ENCODE measurements at regions not wholly inside any gene's neighbourhood (a gene's known extent, or its start where the extent isn't known, plus 50 kb on each side); places are given as distances from the start of the nearest gene placed in this dataset.

GRCh38 chr18:34957864-34958259 is 83.4 kb upstream of the MAPRE2 start:
- H3K4me3 ChIP-seq = no peak overlapping the region
- no peaks in the 10 kb centered on the region for H3K27me3 ChIP-seq
- no peak for DNase-seq
- no peaks in the 10 kb centered on the region for H3K4me1 ChIP-seq (ENCODE audit: insufficient read depth)
- intact Hi-C loops (cut with DNase I) = no loop called here
- WGBS, 3 donors = 58 to 73% (median 65%) methylated on average over 2 of the region's 2 CpGs
- H3K27ac ChIP-seq = no peak overlapping the region
- H3K9me3 ChIP-seq = no peaks in the 10 kb centered on the region
- H3K36me3 ChIP-seq = no peaks in the 10 kb centered on the region
- TF ChIP-seq CTCF (IDR thresholded peaks at IDR 0.05) = no peak
- no peak for TF ChIP-seq EP300 (IDR thresholded peaks at IDR 0.05)

GRCh38 chr18:34959211-34959829 is 81.9 kb upstream of the MAPRE2 start:
- DNase-seq = no peak
- no peak overlapping the region for H3K4me3 ChIP-seq
- intact Hi-C loops (cut with DNase I) = no loop called here
- no peak for TF ChIP-seq EP300 (IDR thresholded peaks at IDR 0.05)
- no peak for TF ChIP-seq POLR2A (IDR thresholded peaks at IDR 0.05)
- no peak for TF ChIP-seq CTCF (IDR thresholded peaks at IDR 0.05)
- no peaks in the 10 kb centered on the region for H3K36me3 ChIP-seq
- H3K4me1 ChIP-seq (ENCODE audit: insufficient read depth) = no peaks in the 10 kb centered on the region
- no peaks in the 10 kb centered on the region for H3K27me3 ChIP-seq
- no peaks in the 10 kb centered on the region for H3K9me3 ChIP-seq
- no peak overlapping the region for H3K27ac ChIP-seq
- 83 to 87% (median 85%) methylated on average over 1 of the region's 1 CpG for WGBS, 3 donors

GRCh38 chr18:34959989-34960388 is 81.2 kb upstream of the MAPRE2 start:
- intact Hi-C loops (cut with DNase I) = no loop called here
- H3K4me3 ChIP-seq = no peak overlapping the region
- WGBS, 3 donors = 78 to 83% (median 78%) methylated on average over 4 of the region's 4 CpGs

GRCh38 chr18:34965108-34965507 is 76.1 kb upstream of the MAPRE2 start:
- no peaks in the 10 kb centered on the region for H3K27me3 ChIP-seq
- H3K27ac ChIP-seq = no peak overlapping the region
- intact Hi-C loops (cut with DNase I) = no loop called here
- no peaks in the 10 kb centered on the region for H3K4me1 ChIP-seq (ENCODE audit: insufficient read depth)
- H3K36me3 ChIP-seq = no peaks in the 10 kb centered on the region
- H3K4me3 ChIP-seq = no peak overlapping the region
- no peaks in the 10 kb centered on the region for H3K9me3 ChIP-seq
- 82 to 88% (median 82%) methylated on average over 1 of the region's 1 CpG for WGBS, 3 donors
- DNase-seq = no peak
- TF ChIP-seq CTCF (IDR thresholded peaks at IDR 0.05) (no peak), POLR2A (IDR thresholded peaks at IDR 0.05) (no peak), EP300 (IDR thresholded peaks at IDR 0.05) (no peak)

More at GRCh38 chr18:34959989-34960388, 81.2 kb upstream of the MAPRE2 start:
- H3K4me1 ChIP-seq (ENCODE audit: insufficient read depth) = no peaks in the 10 kb centered on the region
- no peaks in the 10 kb centered on the region for H3K9me3 ChIP-seq
- H3K36me3 ChIP-seq = no peaks in the 10 kb centered on the region
- no peaks in the 10 kb centered on the region for H3K27me3 ChIP-seq
- no peak for DNase-seq
- H3K27ac ChIP-seq = no peak overlapping the region
- TF ChIP-seq EP300 (IDR thresholded peaks at IDR 0.05) (no peak), POLR2A (IDR thresholded peaks at IDR 0.05) (no peak), CTCF (IDR thresholded peaks at IDR 0.05) (no peak)
